ENCODE measurements at regions not wholly inside any gene's neighbourhood (a gene's known extent, or its start where the extent isn't known, plus 50 kb on each side); places are given as distances from the start of the nearest gene placed in this dataset.
A peak's percentile ranks its signal among the peaks of the same experiment; 100 is the strongest.

- H3K27ac Mint-ChIP-seq: no peak overlapping the region
Observed at GRCh38 chr1:229203991-229204632, 66.8 kb upstream of the RAB4A start.

GRCh38 chr1:229204921-229205777, 65.8 kb upstream of the RAB4A start:
- no peaks in the 10 kb centered on the region for H3K9me3 Mint-ChIP-seq
- H3K27ac Mint-ChIP-seq: peak overlapping the region; percentile 44
- H3K27me3 Mint-ChIP-seq: peaks cover 10% of the 10 kb centered on the region
- no peak overlapping the region for H3K4me3 Mint-ChIP-seq
- peaks cover 18% of the 10 kb centered on the region for H3K4me1 Mint-ChIP-seq (ENCODE audit: low read depth)
- intact Hi-C loops (cut with micrococcal nuclease): no loop called here
- no peaks in the 10 kb centered on the region for H3K36me3 Mint-ChIP-seq (ENCODE audit: low read depth)

More at GRCh38 chr1:229203991-229204632, 66.8 kb upstream of the RAB4A start:
- Mint-ChIP-seq H3K36me3 (ENCODE audit: low read depth) (no peaks in the 10 kb centered on the region), H3K4me3 (no peak overlapping the region), H3K4me1 (ENCODE audit: low read depth) (peaks cover 24% of the 10 kb centered on the region), H3K9me3 (no peaks in the 10 kb centered on the region), H3K27me3 (peaks cover 10% of the 10 kb centered on the region)
- intact Hi-C loops (cut with micrococcal nuclease): no loop called here

GRCh38 chr1:229205854-229206253, 65.1 kb upstream of the RAB4A start:
- Mint-ChIP-seq H3K4me3 (no peak overlapping the region), H3K27ac (no peak overlapping the region), H3K36me3 (ENCODE audit: low read depth) (no peaks in the 10 kb centered on the region), H3K4me1 (ENCODE audit: low read depth) (peaks cover 11% of the 10 kb centered on the region), H3K27me3 (peaks cover 10% of the 10 kb centered on the region), H3K9me3 (no peaks in the 10 kb centered on the region)
- intact Hi-C loops (cut with micrococcal nuclease): no loop called here

- intact Hi-C loops (cut with micrococcal nuclease): no loop called here
- Mint-ChIP-seq H3K9me3 (no peaks in the 10 kb centered on the region), H3K27ac (no peak overlapping the region), H3K36me3 (ENCODE audit: low read depth) (no peaks in the 10 kb centered on the region), H3K4me3 (no peak overlapping the region), H3K27me3 (peaks cover 8% of the 10 kb centered on the region), H3K4me1 (ENCODE audit: low read depth) (peaks cover 8% of the 10 kb centered on the region)
Observed at GRCh38 chr1:229207916-229208315, 63.0 kb upstream of the RAB4A start.

GRCh38 chr1:229208481-229208880, 62.4 kb upstream of the RAB4A start:
- Mint-ChIP-seq H3K9me3 (no peaks in the 10 kb centered on the region), H3K4me1 (ENCODE audit: low read depth) (peaks cover 8% of the 10 kb centered on the region), H3K27me3 (peaks cover 8% of the 10 kb centered on the region), H3K36me3 (ENCODE audit: low read depth) (no peaks in the 10 kb centered on the region), H3K27ac (no peak overlapping the region), H3K4me3 (no peak overlapping the region)
- intact Hi-C loops (cut with micrococcal nuclease): no loop called here

GRCh38 chr1:229209386-229209785, 61.5 kb upstream of the RAB4A start:
- Mint-ChIP-seq H3K9me3 (no peaks in the 10 kb centered on the region), H3K27me3 (peaks cover 8% of the 10 kb centered on the region), H3K27ac (peak overlapping the region; percentile 30), H3K4me3 (no peak overlapping the region), H3K4me1 (ENCODE audit: low read depth) (peaks cover 8% of the 10 kb centered on the region), H3K36me3 (ENCODE audit: low read depth) (no peaks in the 10 kb centered on the region)
- intact Hi-C loops (cut with micrococcal nuclease): no loop called here

- H3K4me3 Mint-ChIP-seq: no peak overlapping the region
- intact Hi-C loops (cut with micrococcal nuclease): no loop called here
- no peaks in the 10 kb centered on the region for H3K9me3 Mint-ChIP-seq
- no peak overlapping the region for H3K27ac Mint-ChIP-seq
- H3K36me3 Mint-ChIP-seq (ENCODE audit: low read depth): no peaks in the 10 kb centered on the region
- H3K27me3 Mint-ChIP-seq: peaks cover 8% of the 10 kb centered on the region
- H3K4me1 Mint-ChIP-seq (ENCODE audit: low read depth): peaks cover 8% of the 10 kb centered on the region
Observed at GRCh38 chr1:229209816-229210215, 61.1 kb upstream of the RAB4A start.

GRCh38 chr1:229210844-229211243, 60.1 kb upstream of the RAB4A start:
- intact Hi-C loops (cut with micrococcal nuclease): no loop called here
- H3K27ac Mint-ChIP-seq: no peak overlapping the region
- no peaks in the 10 kb centered on the region for H3K36me3 Mint-ChIP-seq (ENCODE audit: low read depth)
- no peak overlapping the region for H3K4me3 Mint-ChIP-seq
- H3K27me3 Mint-ChIP-seq: peaks cover 5% of the 10 kb centered on the region
- no peaks in the 10 kb centered on the region for H3K9me3 Mint-ChIP-seq
- H3K4me1 Mint-ChIP-seq (ENCODE audit: low read depth): peaks cover 8% of the 10 kb centered on the region

- H3K4me1 Mint-ChIP-seq (ENCODE audit: low read depth): peaks cover 21% of the 10 kb centered on the region
- intact Hi-C loops (cut with micrococcal nuclease): loop anchor here (2.0 kb wide), 1 partner anchor 41 kb away; no protein-coding TSS in a partner anchor
- no peaks in the 10 kb centered on the region for H3K36me3 Mint-ChIP-seq (ENCODE audit: low read depth)
- H3K9me3 Mint-ChIP-seq: no peaks in the 10 kb centered on the region
- H3K4me3 Mint-ChIP-seq: no peak overlapping the region
- no peak overlapping the region for H3K27ac Mint-ChIP-seq
- no peaks in the 10 kb centered on the region for H3K27me3 Mint-ChIP-seq
Observed at GRCh38 chr1:229213797-229214196, 57.1 kb upstream of the RAB4A start.

- H3K4me1 Mint-ChIP-seq (ENCODE audit: low read depth): peaks cover 14% of the 10 kb centered on the region
- no peaks in the 10 kb centered on the region for H3K27me3 Mint-ChIP-seq
- H3K9me3 Mint-ChIP-seq: no peaks in the 10 kb centered on the region
- no peak overlapping the region for H3K27ac Mint-ChIP-seq
- intact Hi-C loops (cut with micrococcal nuclease): no loop called here
- no peaks in the 10 kb centered on the region for H3K36me3 Mint-ChIP-seq (ENCODE audit: low read depth)
- no peak overlapping the region for H3K4me3 Mint-ChIP-seq
Observed at GRCh38 chr1:229217716-229218115, 53.2 kb upstream of the RAB4A start.

- intact Hi-C loops (cut with micrococcal nuclease): no loop called here
- H3K27me3 Mint-ChIP-seq: no peaks in the 10 kb centered on the region
- no peak overlapping the region for H3K4me3 Mint-ChIP-seq
- no peak overlapping the region for H3K27ac Mint-ChIP-seq
- peaks cover 14% of the 10 kb centered on the region for H3K4me1 Mint-ChIP-seq (ENCODE audit: low read depth)
- no peaks in the 10 kb centered on the region for H3K9me3 Mint-ChIP-seq
- no peaks in the 10 kb centered on the region for H3K36me3 Mint-ChIP-seq (ENCODE audit: low read depth)
Observed at GRCh38 chr1:229218612-229219025, 52.3 kb upstream of the RAB4A start.

- Mint-ChIP-seq H3K36me3 (ENCODE audit: low read depth) (no peaks in the 10 kb centered on the region), H3K27me3 (no peaks in the 10 kb centered on the region), H3K4me1 (ENCODE audit: low read depth) (peaks cover 24% of the 10 kb centered on the region), H3K9me3 (no peaks in the 10 kb centered on the region), H3K4me3 (no peak overlapping the region), H3K27ac (no peak overlapping the region)
- intact Hi-C loops (cut with micrococcal nuclease): loop anchor here (10.0 kb wide), 2 partner anchors 156 to 196 kb away; no protein-coding TSS in a partner anchor
Observed at GRCh38 chr1:229220163-229220846, 50.6 kb upstream of the RAB4A start.

- intact Hi-C loops (cut with micrococcal nuclease): loop anchor here (10.0 kb wide), 2 partner anchors 157 to 197 kb away; no protein-coding TSS in a partner anchor
- Mint-ChIP-seq H3K36me3 (ENCODE audit: low read depth) (no peaks in the 10 kb centered on the region), H3K27me3 (no peaks in the 10 kb centered on the region), H3K27ac (no peak overlapping the region), H3K4me1 (ENCODE audit: low read depth) (peaks cover 27% of the 10 kb centered on the region), H3K9me3 (no peaks in the 10 kb centered on the region), H3K4me3 (no peak overlapping the region)
Observed at GRCh38 chr1:229221106-229222019, 49.5 kb upstream of the RAB4A start.
